ENCODE measurements at regions not wholly inside any gene's neighbourhood (a gene's known extent, or its start where the extent isn't known, plus 50 kb on each side); places are given as distances from the start of the nearest gene placed in this dataset.

DNA sequence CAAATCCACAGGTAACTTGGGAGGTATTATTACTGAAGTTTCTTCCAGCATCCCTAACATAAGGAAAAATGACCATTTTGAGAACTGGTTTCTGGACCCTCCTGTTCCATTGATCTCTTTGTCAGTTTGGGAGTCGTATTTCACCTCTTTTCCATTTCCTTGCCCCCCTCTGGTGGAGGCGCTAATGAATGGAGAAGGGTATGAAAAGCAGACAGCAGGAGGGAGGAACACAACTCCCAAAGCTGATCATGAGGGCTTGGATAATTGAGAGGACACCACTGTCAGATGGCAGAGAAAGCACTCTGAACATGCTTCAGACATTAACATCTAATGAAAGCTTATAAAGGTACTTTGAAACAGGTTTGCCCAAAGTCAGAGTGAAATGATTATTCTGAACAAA is 56.6 kb upstream of the TLK1 start:
- Mint-ChIP-seq H3K36me3 (no peaks in the 10 kb centered on the region), H3K4me3 (no peak overlapping the region), H3K4me1 (no peaks in the 10 kb centered on the region), H3K27me3 (ENCODE audit: low read depth in 3 of 3) (peaks cover 0 to 4% (median 0%) of the 10 kb centered on the region in 3 donors), H3K9me3 (peaks cover 5 to 11% (median 9%) of the 10 kb centered on the region in 7 donors), H3K27ac (peak overlapping the region in 1 of 7 donors; percentile 27)
- no peaks in the 10 kb centered on the region for H3K79me2 ChIP-seq (ENCODE audit: insufficient read depth, low read length)
- H4K20me1 ChIP-seq (ENCODE audit: insufficient read depth, low read length): no peaks in the 10 kb centered on the region
- no peak overlapping the region for H2AFZ ChIP-seq (ENCODE audit: insufficient read depth, low read depth, low read length, poor library complexity, severe bottlenecking)
- no peak overlapping the region for H3K4me3 ChIP-seq (replicated peaks in 1 of 3; ENCODE audit: low read depth in 2 of 3, low read length in 3 of 3)
- no peak overlapping the region for H3K9ac ChIP-seq (ENCODE audit: insufficient read depth, low read length, poor library complexity, severe bottlenecking)
- no peak overlapping the region for H3K4me2 ChIP-seq (replicated peaks; ENCODE audit: extremely low read depth, low read length, poor library complexity, severe bottlenecking)
- WGBS (ENCODE audit: insufficient coverage): no CpG with 5 or more reads among the region's 2 CpGs
- DNase-seq: no peak
- no peaks in the 10 kb centered on the region for H3K27me3 ChIP-seq (ENCODE audit: control insufficient read depth in 2 of 2, insufficient read depth in 2 of 2, low read length in 2 of 2)
- no peaks in the 10 kb centered on the region for H3K4me1 ChIP-seq (ENCODE audit: control insufficient read depth in 1 of 2, insufficient read depth in 2 of 2, low read length in 2 of 2)
- no peaks in the 10 kb centered on the region for H3K36me3 ChIP-seq (replicated peaks in 1 of 2; ENCODE audit: control insufficient read depth in 1 of 2, insufficient read depth in 2 of 2, low read length in 2 of 2)
- no peak overlapping the region for H3K27ac ChIP-seq (ENCODE audit: low read depth in 1 of 2, low read length in 2 of 2)
- peaks cover 0 to 5% of the 10 kb centered on the region in 2 donors for H3K9me3 ChIP-seq (replicated peaks in 1 of 2; ENCODE audit: control insufficient read depth in 1 of 2, insufficient read depth in 1 of 2, low read length in 2 of 2)
- intact Hi-C loops (cut with micrococcal nuclease): no loop called here
- TF ChIP-seq, protein P1, sequence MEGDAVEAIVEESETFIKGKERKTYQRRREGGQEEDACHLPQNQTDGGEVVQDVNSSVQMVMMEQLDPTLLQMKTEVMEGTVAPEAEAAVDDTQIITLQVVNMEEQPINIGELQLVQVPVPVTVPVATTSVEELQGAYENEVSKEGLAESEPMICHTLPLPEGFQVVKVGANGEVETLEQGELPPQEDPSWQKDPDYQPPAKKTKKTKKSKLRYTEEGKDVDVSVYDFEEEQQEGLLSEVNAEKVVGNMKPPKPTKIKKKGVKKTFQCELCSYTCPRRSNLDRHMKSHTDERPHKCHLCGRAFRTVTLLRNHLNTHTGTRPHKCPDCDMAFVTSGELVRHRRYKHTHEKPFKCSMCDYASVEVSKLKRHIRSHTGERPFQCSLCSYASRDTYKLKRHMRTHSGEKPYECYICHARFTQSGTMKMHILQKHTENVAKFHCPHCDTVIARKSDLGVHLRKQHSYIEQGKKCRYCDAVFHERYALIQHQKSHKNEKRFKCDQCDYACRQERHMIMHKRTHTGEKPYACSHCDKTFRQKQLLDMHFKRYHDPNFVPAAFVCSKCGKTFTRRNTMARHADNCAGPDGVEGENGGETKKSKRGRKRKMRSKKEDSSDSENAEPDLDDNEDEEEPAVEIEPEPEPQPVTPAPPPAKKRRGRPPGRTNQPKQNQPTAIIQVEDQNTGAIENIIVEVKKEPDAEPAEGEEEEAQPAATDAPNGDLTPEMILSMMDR (IDR thresholded peaks at IDR 0.05): no peak

DNA sequence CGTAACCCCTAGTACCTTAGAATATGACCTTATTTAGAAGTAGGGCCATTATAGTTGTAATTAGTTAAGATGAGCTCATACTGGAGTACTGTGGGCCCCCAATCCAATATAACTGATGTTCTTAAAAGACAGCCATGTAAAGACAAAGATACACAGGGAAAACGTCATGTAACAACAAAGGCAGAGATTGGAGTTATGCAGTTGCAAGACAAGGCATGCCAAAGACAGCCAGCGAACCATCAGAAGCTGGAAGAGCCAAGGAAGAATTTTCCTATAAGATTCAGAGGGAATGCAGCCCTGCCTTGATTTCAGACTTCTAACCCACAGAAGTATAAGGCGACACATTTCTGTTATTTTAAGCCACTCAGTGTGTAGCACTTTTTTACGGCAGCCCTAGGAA is 55.9 kb upstream of the TLK1 start:
- Histone ChIP-seq H2AFZ (ENCODE audit: insufficient read depth, low read depth, low read length, poor library complexity, severe bottlenecking) (no peak overlapping the region), H3K9me3 (replicated peaks in 1 of 2; ENCODE audit: control insufficient read depth in 1 of 2, insufficient read depth in 1 of 2, low read length in 2 of 2) (peaks cover 0 to 5% of the 10 kb centered on the region in 2 donors)
- intact Hi-C loops (cut with micrococcal nuclease): no loop called here

More for the DNA sequence above, 55.9 kb upstream of the TLK1 start:
- WGBS (ENCODE audit: insufficient coverage): 100% methylated on average over 4 of the region's 5 CpGs
- TF ChIP-seq, protein P1 (IDR thresholded peaks at IDR 0.05): no peak
- Histone ChIP-seq H3K79me2 (ENCODE audit: insufficient read depth, low read length) (no peaks in the 10 kb centered on the region), H3K36me3 (replicated peaks in 1 of 2; ENCODE audit: control insufficient read depth in 1 of 2, insufficient read depth in 2 of 2, low read length in 2 of 2) (no peaks in the 10 kb centered on the region), H3K27me3 (ENCODE audit: control insufficient read depth in 2 of 2, insufficient read depth in 2 of 2, low read length in 2 of 2) (no peaks in the 10 kb centered on the region), H4K20me1 (ENCODE audit: insufficient read depth, low read length) (no peaks in the 10 kb centered on the region), H3K4me3 (replicated peaks in 1 of 3; ENCODE audit: low read depth in 2 of 3, low read length in 3 of 3) (no peak overlapping the region), H3K9ac (ENCODE audit: insufficient read depth, low read length, poor library complexity, severe bottlenecking) (no peak overlapping the region), H3K4me2 (replicated peaks; ENCODE audit: extremely low read depth, low read length, poor library complexity, severe bottlenecking) (no peak overlapping the region), H3K4me1 (ENCODE audit: control insufficient read depth in 1 of 2, insufficient read depth in 2 of 2, low read length in 2 of 2) (no peaks in the 10 kb centered on the region), H3K27ac (ENCODE audit: low read depth in 1 of 2, low read length in 2 of 2) (no peak overlapping the region)
- no peak overlapping the region for H3K27ac Mint-ChIP-seq
- H3K27me3 Mint-ChIP-seq (ENCODE audit: low read depth in 3 of 3): peaks cover 0 to 4% (median 0%) of the 10 kb centered on the region in 3 donors
- no peak for DNase-seq
- H3K9me3 Mint-ChIP-seq: peaks cover 5 to 11% (median 9%) of the 10 kb centered on the region in 7 donors
- no peak overlapping the region for H3K4me3 Mint-ChIP-seq
- H3K4me1 Mint-ChIP-seq: no peaks in the 10 kb centered on the region
- no peaks in the 10 kb centered on the region for H3K36me3 Mint-ChIP-seq

Measured in CD14-positive monocyte (primary cell).